IMR-90 (cell line): ENCODE measurements at regions not wholly inside any gene's neighbourhood (a gene's known extent, or its start where the extent isn't known, plus 50 kb on each side); places are given as distances from the start of the nearest gene placed in this dataset.

ENCODE experiments used
- ATAC-seq: fragments of 200-7000 bp; cut with Tn5 transposase; 2 replicates; pipeline ENCODE4 v1.9.1; 2020; ENCODE audit warnings: low read depth, mild to moderate bottlenecking, moderate library complexity
- BruUV-seq: library from RNA; stranded (reverse); fragments of 400-500 nt; replicated peaks from 2 replicates; lab custom pipeline; 2021; lab: Mats Ljungman, UMichigan
- CTCF ChIA-PET: fragments of 300-600 bp; formaldehyde crosslinking; extraction: SDS; loops from one replicate; lab custom pipeline; 2021; ENCODE audit warnings: antibody characterized with exemption; lab: Yijun Ruan, JAX
- POLR2A ChIA-PET: fragments of 300-600 bp; sonication (Branson Sonifier 250); formaldehyde crosslinking; loops from one replicate; lab custom pipeline; 2022; ENCODE audit warnings: antibody characterized with exemption; ENCODE audit not compliant: unreplicated experiment; lab: Charles Lee
- DNase-seq: peaks from one replicate; pipeline ENCODE4 v3.0.0; 2013
- H2AFZ ChIP-seq: replicated peaks from 2 replicates; pipeline ENCODE3; 2013; ENCODE audit warnings: low read length, mild to moderate bottlenecking; ENCODE audit not compliant: poor library complexity
- H2AK5ac ChIP-seq: 2 replicates; pipeline ENCODE4 v1.6.1; 2013; ENCODE audit warnings: low read depth, low read length, inconsistent platforms
- H2AK9ac ChIP-seq: replicated peaks from 2 replicates; pipeline ENCODE3; 2013; ENCODE audit warnings: mild to moderate bottlenecking, low read depth, low read length, moderate library complexity; ENCODE audit not compliant: poor library complexity
- H2BK120ac ChIP-seq: 2 replicates; pipeline ENCODE4 v1.6.1; 2013; ENCODE audit warnings: low read depth, low read length, inconsistent platforms
- H2BK15ac ChIP-seq: 3 replicates; pipeline ENCODE4 v1.6.1; 2013; ENCODE audit warnings: low read depth, low read length, inconsistent platforms
- H2BK20ac ChIP-seq: 2 replicates; pipeline ENCODE4 v1.6.1; 2013; ENCODE audit warnings: low read depth, mild to moderate bottlenecking, inconsistent platforms, low read length, moderate library complexity
- H2BK5ac ChIP-seq: 2 replicates; pipeline ENCODE4 v1.6.1; 2013; ENCODE audit warnings: mild to moderate bottlenecking, low read depth, low read length, inconsistent platforms; ENCODE audit not compliant: poor library complexity, severe bottlenecking
- H3K14ac ChIP-seq: replicated peaks from 2 replicates; pipeline ENCODE4 v1.6.1; 2013; ENCODE audit warnings: low read depth, low read length, inconsistent platforms
- H3K18ac ChIP-seq: 2 replicates; pipeline ENCODE4 v1.6.1; 2013; ENCODE audit warnings: low read depth, low read length, control low read depth
- H3K23ac ChIP-seq: 2 replicates; pipeline ENCODE4 v1.6.1; 2013; ENCODE audit warnings: low read depth, low read length, inconsistent platforms
- H3K27ac ChIP-seq: 2 replicates; pipeline ENCODE4 v1.5.1; 2013; ENCODE audit warnings: mild to moderate bottlenecking, control low read depth, low read length; ENCODE audit not compliant: insufficient read depth
- H3K27me3 ChIP-seq: 2 replicates; pipeline ENCODE4 v1.6.1; 2013; ENCODE audit warnings: low read length; ENCODE audit not compliant: control insufficient read depth, insufficient read depth
- H3K36me3 ChIP-seq: 2 replicates; pipeline ENCODE4 v1.6.1; 2013; ENCODE audit warnings: low read length, mixed read lengths; ENCODE audit not compliant: control insufficient read depth, insufficient read depth
- H3K4ac ChIP-seq: 2 replicates; pipeline ENCODE4 v1.6.1; 2013; ENCODE audit warnings: low read depth, low read length, inconsistent platforms
- H3K4me1 ChIP-seq: 2 replicates; pipeline ENCODE4 v1.6.1; 2013; ENCODE audit warnings: low read length, mixed read lengths; ENCODE audit not compliant: control insufficient read depth, insufficient read depth
- H3K4me2 ChIP-seq: 2 replicates; pipeline ENCODE4 v1.6.1; 2013; ENCODE audit warnings: low read depth, mild to moderate bottlenecking, control low read depth, low read length, moderate library complexity
- H3K4me3 ChIP-seq: 2 replicates; pipeline ENCODE4 v1.5.1; 2013; ENCODE audit warnings: low read depth, mild to moderate bottlenecking, control low read depth, low read length, moderate library complexity; ENCODE audit not compliant: insufficient read depth
- H3K56ac ChIP-seq: 2 replicates; pipeline ENCODE4 v1.6.1; 2013; ENCODE audit warnings: low read length, inconsistent platforms; ENCODE audit not compliant: insufficient read depth; ENCODE audit errors: extremely low read depth
- H3K79me1 ChIP-seq, 2 experiments: 2 replicates each; pipeline ENCODE4 v1.6.1; 2013; ENCODE audit warnings: low read length in 2 of 2, inconsistent platforms in 1 of 2, low read depth in 1 of 2
- H3K9ac ChIP-seq: 2 replicates; pipeline ENCODE4 v1.6.1; 2013; ENCODE audit warnings: low read depth, low read length, control low read depth
- H3K9me1 ChIP-seq: 2 replicates; pipeline ENCODE4 v1.6.1; 2013; ENCODE audit warnings: low read length, inconsistent platforms; ENCODE audit not compliant: insufficient read depth
- H3K9me3 ChIP-seq: 2 replicates; pipeline ENCODE4 v1.6.1; 2013; ENCODE audit warnings: low read length; ENCODE audit not compliant: control insufficient read depth, insufficient read depth
- H4K20me1 ChIP-seq: 2 replicates; pipeline ENCODE4 v1.6.1; 2013; ENCODE audit warnings: low read length, inconsistent platforms; ENCODE audit not compliant: insufficient read depth
- H4K5ac ChIP-seq: 2 replicates; pipeline ENCODE4 v1.6.1; 2013; ENCODE audit warnings: mild to moderate bottlenecking, low read depth, low read length, control low read depth
- H4K8ac ChIP-seq, 2 experiments: 2 replicates each; pipeline ENCODE4 v1.6.1; 2013; ENCODE audit warnings: low read depth in 2 of 2, low read length in 2 of 2, control low read depth in 1 of 2, inconsistent platforms in 1 of 2
- H4K91ac ChIP-seq: 2 replicates; pipeline ENCODE4 v1.6.1; 2013; ENCODE audit warnings: low read depth, low read length, inconsistent platforms; ENCODE audit not compliant: insufficient read depth
- CHD1 ChIP-seq: IDR thresholded peaks from 2 replicates; pipeline ENCODE4 v1.6.1; 2012; ENCODE audit warnings: low read depth, low read length, improper control_type of control experiment
- CTCF ChIP-seq: conservative IDR thresholded peaks from 2 replicates; pipeline ENCODE4 v1.5.1; 2012; ENCODE audit warnings: mild to moderate bottlenecking, low read depth, low read length, improper control_type of control experiment
- FOS ChIP-seq: fragments of 150-350 bp; IDR thresholded peaks from 2 replicates; pipeline ENCODE4 v1.6.1; 2016; ENCODE audit warnings: low read depth, low read length
- MAZ ChIP-seq: IDR thresholded peaks from 2 replicates; pipeline ENCODE4 v1.6.1; 2012; ENCODE audit warnings: low read depth, mild to moderate bottlenecking, low read length, improper control_type of control experiment, moderate library complexity, borderline replicate concordance
- MXI1 ChIP-seq: IDR thresholded peaks from 2 replicates; pipeline ENCODE4 v1.6.1; 2012; ENCODE audit warnings: low read depth, mild to moderate bottlenecking, low read length, moderate library complexity, borderline replicate concordance
- NFE2L2 ChIP-seq: fragments of 150-350 bp; IDR thresholded peaks from 2 replicates; pipeline ENCODE4 v1.6.1; 2016; ENCODE audit warnings: low read depth, mild to moderate bottlenecking, low read length
- RAD21 ChIP-seq: IDR thresholded peaks from 2 replicates; pipeline ENCODE4 v1.6.1; 2012; ENCODE audit warnings: low read length, improper control_type of control experiment
- SMC3 ChIP-seq: fragments of 150-350 bp; IDR thresholded peaks from 2 replicates; pipeline ENCODE4 v1.6.1; 2016; ENCODE audit warnings: low read depth, mild to moderate bottlenecking, antibody characterized with exemption, low read length, moderate library complexity
- WGBS, 2 experiments: methylation state at CpG; one replicate each; pipeline versions ENCODE4 v1.1.5 to v1.1.7; 2013; ENCODE audit warnings: missing lambda C conversion rate in 2 of 2; ENCODE audit not compliant: insufficient read length in 1 of 2; ENCODE audit errors: extremely low coverage in 2 of 2; 5-methylcytosine and 5-hydroxymethylcytosine counted together
- dilution Hi-C: fragments of 300-500 bp; cut with HindIII; formaldehyde crosslinking; loops from one replicate; pipeline ENCODE4 v1.14.3; 2018; ENCODE audit warnings: low sequenced_read_pairs; ENCODE audit not compliant: unreplicated experiment
- in situ Hi-C: fragments of 300-500 bp; cut with MboI; formaldehyde crosslinking; loops from 3 replicates; pipeline ENCODE4 v1.14.3; 2019; ENCODE audit warnings: low sequenced_read_pairs, inconsistent platforms, mixed read lengths
- intact Hi-C: fragments of 100-400 bp; cut with micrococcal nuclease; formaldehyde crosslinking; loops from 2 replicates; pipeline ENCODE4 v1.10.0; 2022

GRCh38 chr6:47117314-47117713 lies 75.2 kb upstream of the ADGRF1 start:
- no peak for DNase-seq
- H3K9me1 ChIP-seq, result peaks cover 5% of the 10 kb centered on the region; the same call in 1 of the 2 replicates
- no peak overlapping the region for H2BK15ac ChIP-seq
- H3K56ac ChIP-seq, result no peak overlapping the region
- no peak overlapping the region for H2BK5ac ChIP-seq
- no peaks in the 10 kb centered on the region for H3K27me3 ChIP-seq
- no peak overlapping the region for H2AK9ac ChIP-seq
- no peak overlapping the region for H3K14ac ChIP-seq
- no peak overlapping the region for H2BK20ac ChIP-seq
- no peak overlapping the region for H3K18ac ChIP-seq
- no peak overlapping the region for H2AK5ac ChIP-seq
- dilution Hi-C loops, result no loop called here
- H3K9me3 ChIP-seq, result no peaks in the 10 kb centered on the region
- H2BK120ac ChIP-seq, result no peak overlapping the region
- no peak overlapping the region for H3K4ac ChIP-seq
- no peaks in the 10 kb centered on the region for H3K36me3 ChIP-seq
- no peaks in the 10 kb centered on the region for H3K4me1 ChIP-seq
- H3K79me1 ChIP-seq, result no peaks in the 10 kb centered on the region
- no peak overlapping the region for H3K23ac ChIP-seq
- ATAC-seq, result no peak
- no CpG with 5 or more reads among the region's 5 CpGs for WGBS, 2 experiments
- H3K9ac ChIP-seq, result no peak overlapping the region
- no peak overlapping the region for H2AFZ ChIP-seq
- H4K8ac ChIP-seq, result no peak overlapping the region
- BruUV-seq, result no TSS peak
- H3K27ac ChIP-seq, result no peak overlapping the region
- TF ChIP-seq CTCF (no peak), NFE2L2 (no peak), CHD1 (no peak), RAD21 (no peak), MAZ (no peak), MXI1 (no peak), SMC3 (no peak), FOS (no peak)
- no peak overlapping the region for H3K4me2 ChIP-seq
- ChIA-PET CTCF (no interaction called here), POLR2A (no interaction called here)
- H4K91ac ChIP-seq, result no peak overlapping the region
- no peak overlapping the region for H3K4me3 ChIP-seq
- no peak overlapping the region for H4K5ac ChIP-seq
- H4K20me1 ChIP-seq, result no peaks in the 10 kb centered on the region
- in situ Hi-C loops, result no loop called here
- intact Hi-C loops, result no loop called here
